ENCODE measurements at regions not wholly inside any gene's neighbourhood (a gene's known extent, or its start where the extent isn't known, plus 50 kb on each side); places are given as distances from the start of the nearest gene placed in this dataset.
A peak's percentile ranks its signal among the peaks of the same experiment; 100 is the strongest.

DNA sequence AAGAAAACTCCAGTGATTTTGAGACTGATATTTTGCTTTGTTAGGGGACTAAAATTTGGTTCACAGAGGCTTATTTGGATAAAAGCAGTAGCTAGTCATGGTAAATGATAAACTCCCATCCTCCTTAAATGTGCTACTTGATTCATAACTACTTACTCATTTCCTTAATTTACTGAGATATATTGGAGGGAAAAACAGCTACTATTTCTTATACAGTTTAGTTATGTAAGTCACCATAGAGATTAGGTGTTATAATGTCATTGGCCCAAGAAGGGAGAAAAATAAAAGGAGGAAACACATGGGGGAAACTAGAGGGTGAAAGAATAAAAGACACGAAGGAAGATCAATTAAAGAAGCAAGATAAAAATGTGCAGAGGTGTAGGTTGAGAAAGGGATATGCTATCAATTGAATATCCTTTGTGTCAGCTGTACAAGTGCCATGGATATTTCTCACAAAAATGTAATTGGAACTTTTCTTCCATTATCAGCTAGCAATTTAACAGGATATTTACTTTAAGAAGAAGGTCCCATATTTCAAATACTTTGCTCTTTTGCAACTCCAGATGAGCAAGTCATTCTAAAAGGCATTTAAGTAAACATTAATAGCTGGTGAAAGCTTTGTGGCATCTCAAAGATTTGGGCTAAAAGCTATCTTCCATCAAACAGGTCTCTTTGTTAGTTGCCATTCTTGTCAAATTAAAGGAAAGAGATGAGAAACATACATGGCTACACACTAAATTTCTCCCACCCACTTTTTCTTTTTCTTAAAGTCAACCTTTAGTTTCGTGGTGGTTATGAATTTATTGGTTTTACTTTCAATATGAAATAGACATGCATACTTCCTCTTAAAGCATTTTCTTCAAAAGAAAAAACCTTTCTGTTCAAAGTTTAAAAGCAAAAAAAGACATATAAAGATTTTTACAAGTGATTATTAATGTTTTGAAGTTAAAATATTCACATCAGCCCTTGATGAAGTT lies 439.5 kb downstream of the CCER1 start:
- H3K4me3 ChIP-seq (ENCODE audit: low read depth, low read length): no peak overlapping the region
- DNase-seq (ENCODE audit: low read depth): peak; percentile 63
- TF ChIP-seq, protein P1, sequence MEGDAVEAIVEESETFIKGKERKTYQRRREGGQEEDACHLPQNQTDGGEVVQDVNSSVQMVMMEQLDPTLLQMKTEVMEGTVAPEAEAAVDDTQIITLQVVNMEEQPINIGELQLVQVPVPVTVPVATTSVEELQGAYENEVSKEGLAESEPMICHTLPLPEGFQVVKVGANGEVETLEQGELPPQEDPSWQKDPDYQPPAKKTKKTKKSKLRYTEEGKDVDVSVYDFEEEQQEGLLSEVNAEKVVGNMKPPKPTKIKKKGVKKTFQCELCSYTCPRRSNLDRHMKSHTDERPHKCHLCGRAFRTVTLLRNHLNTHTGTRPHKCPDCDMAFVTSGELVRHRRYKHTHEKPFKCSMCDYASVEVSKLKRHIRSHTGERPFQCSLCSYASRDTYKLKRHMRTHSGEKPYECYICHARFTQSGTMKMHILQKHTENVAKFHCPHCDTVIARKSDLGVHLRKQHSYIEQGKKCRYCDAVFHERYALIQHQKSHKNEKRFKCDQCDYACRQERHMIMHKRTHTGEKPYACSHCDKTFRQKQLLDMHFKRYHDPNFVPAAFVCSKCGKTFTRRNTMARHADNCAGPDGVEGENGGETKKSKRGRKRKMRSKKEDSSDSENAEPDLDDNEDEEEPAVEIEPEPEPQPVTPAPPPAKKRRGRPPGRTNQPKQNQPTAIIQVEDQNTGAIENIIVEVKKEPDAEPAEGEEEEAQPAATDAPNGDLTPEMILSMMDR (IDR thresholded peaks at IDR 0.05; ENCODE audit: insufficient read depth, low read depth, low read length): no peak

DNA sequence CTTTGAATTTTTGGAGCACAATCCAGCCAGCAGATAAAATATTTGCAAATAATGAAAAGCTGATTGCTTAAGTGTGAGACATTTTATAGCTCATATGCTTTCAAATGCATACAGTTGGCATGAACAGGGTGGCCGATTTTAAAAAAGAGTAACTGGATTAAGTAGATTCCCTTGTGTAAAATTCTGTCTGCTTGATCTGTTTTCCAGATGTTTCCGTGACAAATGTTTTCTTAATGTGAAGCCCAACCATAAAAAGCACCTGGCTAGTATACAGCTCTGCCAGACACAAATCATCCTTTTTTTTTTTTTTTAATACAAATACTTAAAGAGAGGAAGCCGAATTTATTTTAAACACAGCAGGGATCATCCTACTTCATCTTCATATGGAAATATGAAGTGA lies 440.7 kb downstream of the CCER1 start:
- TF ChIP-seq, protein P1 (IDR thresholded peaks at IDR 0.05; ENCODE audit: insufficient read depth, low read depth, low read length): no peak
- peak; percentile 68 for DNase-seq (ENCODE audit: low read depth)
- H3K4me3 ChIP-seq (ENCODE audit: low read depth, low read length): no peak overlapping the region

DNA sequence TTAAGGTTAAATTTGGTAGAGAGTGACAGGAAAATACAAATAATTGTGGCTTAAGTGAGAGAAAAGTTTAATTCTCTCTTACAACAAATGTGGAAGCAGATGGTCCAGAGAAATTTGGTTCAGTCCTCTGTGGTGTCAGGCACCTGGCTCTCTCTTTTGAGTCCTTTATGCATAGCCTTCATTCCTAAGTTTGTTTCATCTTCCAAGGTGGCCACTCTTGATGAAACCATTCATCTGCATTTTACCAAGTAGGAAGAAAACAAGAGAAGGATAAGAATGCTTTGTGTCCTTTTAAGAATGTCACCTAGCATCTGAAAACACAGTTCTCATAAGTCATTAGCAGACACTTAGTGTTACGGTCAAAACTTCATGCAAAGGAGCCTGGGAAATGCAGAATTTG lies 442.5 kb downstream of the CCER1 start:
- no peak overlapping the region for H3K4me3 ChIP-seq (ENCODE audit: low read depth, low read length)
- no peak for DNase-seq (ENCODE audit: low read depth)
- TF ChIP-seq, protein P1 (IDR thresholded peaks at IDR 0.05; ENCODE audit: insufficient read depth, low read depth, low read length): no peak

DNA sequence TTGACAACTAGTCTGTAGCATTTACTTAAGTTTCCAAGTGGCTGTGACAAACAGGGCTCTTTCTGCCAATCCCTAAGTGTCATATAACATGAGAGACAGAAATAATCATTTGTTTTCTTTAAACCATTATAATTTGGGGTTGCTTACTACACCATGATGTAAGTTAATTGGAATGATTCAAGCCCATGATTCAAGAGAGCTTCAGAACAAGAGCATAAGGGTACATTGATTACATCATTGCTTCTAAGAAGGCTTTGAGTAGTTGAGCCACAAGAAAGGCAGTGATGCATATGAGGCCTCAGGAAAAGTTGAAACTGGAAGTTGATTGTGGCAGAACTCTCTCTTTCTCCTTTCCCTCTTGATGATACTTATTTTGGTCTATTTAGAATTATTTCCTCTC lies 444.0 kb downstream of the CCER1 start:
- DNase-seq (ENCODE audit: low read depth): peak; percentile 21
- no peak overlapping the region for H3K4me3 ChIP-seq (ENCODE audit: low read depth, low read length)
- TF ChIP-seq, protein P1 (IDR thresholded peaks at IDR 0.05; ENCODE audit: insufficient read depth, low read depth, low read length): no peak

DNA sequence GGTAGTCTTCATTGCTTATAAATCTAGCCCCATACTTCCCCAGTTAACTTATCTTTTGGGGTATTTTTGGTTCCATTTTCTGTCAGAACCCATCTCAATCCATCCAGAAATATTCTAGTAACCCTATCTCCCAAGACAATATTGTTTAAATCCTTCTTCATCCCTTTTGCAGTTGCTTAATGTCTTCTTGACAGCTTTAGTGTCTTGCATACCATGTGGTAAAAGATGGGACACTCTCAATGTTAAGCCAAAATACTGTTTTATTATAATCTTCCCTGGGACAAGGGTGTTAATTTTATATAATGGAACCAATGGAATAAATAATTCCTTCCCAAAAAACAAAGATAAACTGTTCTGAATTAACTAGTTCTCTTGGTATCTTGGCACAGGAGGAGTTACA lies 450.2 kb downstream of the CCER1 start:
- TF ChIP-seq, protein P1 (IDR thresholded peaks at IDR 0.05; ENCODE audit: insufficient read depth, low read depth, low read length): no peak
- DNase-seq (ENCODE audit: low read depth): peak; percentile 70

DNA sequence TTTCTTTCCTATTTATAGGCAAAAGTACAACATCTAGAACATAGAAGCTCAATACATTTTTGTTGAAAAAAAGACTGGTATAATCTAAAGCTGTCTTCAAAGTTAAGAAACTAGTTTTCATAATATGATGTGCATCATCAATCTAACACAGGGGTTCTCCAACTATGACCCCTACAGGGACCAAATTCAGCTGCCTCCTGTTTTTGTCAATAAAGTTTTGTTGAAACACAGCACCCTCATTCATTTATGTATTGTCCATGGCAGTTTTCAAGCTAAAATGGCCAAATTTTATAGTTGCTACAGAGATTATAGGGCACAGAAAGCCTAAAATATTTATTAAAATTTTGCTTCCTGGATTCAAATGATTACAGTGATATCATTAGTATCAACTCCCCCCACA lies 452.9 kb downstream of the CCER1 start:
- DNase-seq (ENCODE audit: low read depth): no peak
- TF ChIP-seq, protein P1 (IDR thresholded peaks at IDR 0.05; ENCODE audit: insufficient read depth, low read depth, low read length): no peak
- no peak overlapping the region for H3K4me3 ChIP-seq (ENCODE audit: low read depth, low read length)

More for the DNA sequence above, 450.2 kb downstream of the CCER1 start:
- H3K4me3 ChIP-seq (ENCODE audit: low read depth, low read length): no peak overlapping the region
